ENCODE measurements at regions not wholly inside any gene's neighbourhood (a gene's known extent, or its start where the extent isn't known, plus 50 kb on each side); places are given as distances from the start of the nearest gene placed in this dataset.

DNA sequence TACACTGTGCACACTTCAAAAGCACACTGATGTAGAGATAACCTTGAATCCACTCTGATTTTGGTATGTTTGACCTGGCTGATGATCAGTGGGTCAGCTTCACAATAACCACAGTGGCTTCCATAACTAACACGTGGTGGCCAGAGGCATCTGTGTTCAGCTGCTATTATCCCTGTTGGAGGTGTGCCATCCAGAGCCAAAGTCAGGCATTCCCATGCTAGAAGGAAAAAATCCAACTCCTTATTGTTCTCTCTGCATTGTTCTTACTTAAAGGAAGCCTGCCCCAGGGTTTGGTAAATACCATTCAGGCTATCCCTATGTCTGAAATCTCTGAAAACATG, 127.3 kb upstream of the MON1B start:
- TF ChIP-seq POLR2A (IDR thresholded peaks at IDR 0.05; ENCODE audit: low read depth, low read length) (no peak), TAF1 (IDR thresholded peaks at IDR 0.05; ENCODE audit: borderline replicate concordance, low read depth, low read length) (no peak), POLR2AphosphoS5 (IDR thresholded peaks at IDR 0.05; ENCODE audit: low read depth, low read length) (no peak)
